Activated CD8-positive, alpha-beta memory T cell treated with anti-CD3 and anti-CD28 coated beads, Interleukin-2, amount 50 U/mL, for 4 hours (primary cell): ENCODE measurements at regions not wholly inside any gene's neighbourhood (a gene's known extent, or its start where the extent isn't known, plus 50 kb on each side); places are given as distances from the start of the nearest gene placed in this dataset.

ENCODE experiments used
- DNase-seq: peaks from one replicate; pipeline ENCODE4 v3.0.0-alpha.2; 2020

- no peak for DNase-seq
Measured at GRCh38 chr6:14276667-14277404, 159.3 kb downstream of the CD83 start.

- no peak for DNase-seq
Measured at GRCh38 chr6:14277405-14277930, 159.9 kb downstream of the CD83 start.

GRCh38 chr6:14278006-14278405 is 160.4 kb downstream of the CD83 start:
- no peak for DNase-seq

- DNase-seq: no peak
Measured at GRCh38 chr6:14278446-14278845, 160.9 kb downstream of the CD83 start.

GRCh38 chr6:14280006-14280510 is 162.5 kb downstream of the CD83 start:
- DNase-seq: no peak

- no peak for DNase-seq
Measured at GRCh38 chr6:14280766-14281293, 163.3 kb downstream of the CD83 start.

GRCh38 chr6:14281811-14282660 is 164.5 kb downstream of the CD83 start:
- DNase-seq: no peak

GRCh38 chr6:14282854-14283505 is 165.4 kb downstream of the CD83 start:
- no peak for DNase-seq

GRCh38 chr6:14283600-14284235 is 166.1 kb downstream of the CD83 start:
- DNase-seq: no peak

GRCh38 chr6:14284969-14285590 is 167.5 kb downstream of the CD83 start:
- no peak for DNase-seq

- DNase-seq: no peak
Measured at GRCh38 chr6:14286144-14286543, 168.6 kb downstream of the CD83 start.

- DNase-seq: no peak
Measured at GRCh38 chr6:14286634-14287428, 169.3 kb downstream of the CD83 start.

GRCh38 chr6:14287707-14288106 is 170.1 kb downstream of the CD83 start:
- no peak for DNase-seq

- DNase-seq: no peak
Measured at GRCh38 chr6:14288910-14289309, 171.3 kb downstream of the CD83 start.

- no peak for DNase-seq
Measured at GRCh38 chr6:14290041-14290771, 172.6 kb downstream of the CD83 start.

- DNase-seq: no peak
Measured at GRCh38 chr6:14290772-14291330, 173.3 kb downstream of the CD83 start.

GRCh38 chr6:14291331-14291730 is 173.8 kb downstream of the CD83 start:
- DNase-seq: no peak

GRCh38 chr6:14292119-14292518 is 174.5 kb downstream of the CD83 start:
- DNase-seq: no peak

- DNase-seq: no peak
Measured at GRCh38 chr6:14294270-14294951, 176.8 kb downstream of the CD83 start.
